Endothelial cell of umbilical vein (primary cell): ENCODE measurements at regions not wholly inside any gene's neighbourhood (a gene's known extent, or its start where the extent isn't known, plus 50 kb on each side); places are given as distances from the start of the nearest gene placed in this dataset.

Experiments used
- BruUV-seq: library from RNA; stranded (reverse); fragments of 400-500 nt; replicated peaks from 2 replicates; lab custom pipeline; 2021; lab: Mats Ljungman, UMichigan
- CTCF ChIA-PET: fragments of 300-600, 350-600 bp; sonication (Branson Sonifier 250); formaldehyde crosslinking; loops from one replicate; lab custom pipeline; 2021; ENCODE audit warnings: antibody characterized with exemption, inconsistent platforms; lab: Charles Lee
- POLR2A ChIA-PET: fragments of 300-600, 350-600 bp; sonication (Branson Sonifier 250); formaldehyde crosslinking; loops from one replicate; lab custom pipeline; 2021; ENCODE audit warnings: antibody characterized with exemption, inconsistent platforms; lab: Charles Lee
- DNase-seq: peaks from one replicate; pipeline ENCODE4 v3.0.0-alpha.2; 2011; ENCODE audit warnings: low read depth, low spot score
- FAIRE-seq: peaks from 2 replicates; lab custom pipeline; 2011; peaks lifted over from hg19 to GRCh38; lab: Jason Lieb, UNC
- H2AFZ ChIP-seq: 2 replicates; pipeline ENCODE4 v1.6.0; 2012; ENCODE audit warnings: low read depth, low read length, control low read depth, inconsistent platforms
- H3K27ac ChIP-seq: 2 replicates; pipeline ENCODE4 v1.5.1; 2011; ENCODE audit warnings: low read depth, mild to moderate bottlenecking, control low read depth, low read length, moderate library complexity; ENCODE audit not compliant: insufficient read depth
- H3K27me3 ChIP-seq, 2 experiments: 2 replicates each; pipeline versions ENCODE4 v1.6.0 to v1.6.1; 2011; ENCODE audit warnings: low read length in 2 of 2, mixed read lengths in 1 of 2; ENCODE audit not compliant: control insufficient read depth in 2 of 2, insufficient read depth in 2 of 2
- H3K36me3 ChIP-seq, 2 experiments: 2 replicates in 1 of 2; 3 replicates in 1 of 2; pipeline ENCODE4 v1.5.1; 2011; ENCODE audit warnings: low read length in 2 of 2, mild to moderate bottlenecking in 1 of 2, moderate library complexity in 1 of 2; ENCODE audit not compliant: control insufficient read depth in 2 of 2, insufficient read depth in 2 of 2; ENCODE audit errors: extremely low read depth in 1 of 2
- H3K4me1 ChIP-seq: 3 replicates; pipeline ENCODE4 v1.5.1; 2011; ENCODE audit warnings: mild to moderate bottlenecking, low read length; ENCODE audit not compliant: control insufficient read depth, insufficient read depth; ENCODE audit errors: extremely low read depth
- H3K4me2 ChIP-seq: 2 replicates; pipeline ENCODE4 v1.6.1; 2011; ENCODE audit warnings: low read length, control low read depth, mixed read lengths; ENCODE audit not compliant: insufficient read depth
- H3K4me3 ChIP-seq, 3 experiments: fragments of 200-600 bp in 1 of 3; sonication (generic), shearing (Covaris generic) in 1 of 3; replicated peaks in 1 of 3; 2 replicates each; pipeline ENCODE4 v1.5.1; 2011 to 2016; ENCODE audit warnings: control low read depth in 3 of 3, low read length in 3 of 3, mild to moderate bottlenecking in 2 of 3, inconsistent platforms in 1 of 3, low read depth in 1 of 3, moderate library complexity in 1 of 3; ENCODE audit not compliant: insufficient read depth in 1 of 3
- H3K79me2 ChIP-seq: 2 replicates; pipeline ENCODE4 v1.6.0; 2012; ENCODE audit warnings: low read length, inconsistent platforms; ENCODE audit not compliant: control insufficient read depth, insufficient read depth
- H3K9ac ChIP-seq: replicated peaks from 2 replicates; pipeline ENCODE3; 2011; ENCODE audit warnings: low read length, control low read depth; ENCODE audit not compliant: insufficient read depth; ENCODE audit errors: extremely low read depth
- H3K9me1 ChIP-seq: replicated peaks from 3 replicates; pipeline ENCODE4 v1.6.0; 2011; ENCODE audit warnings: mild to moderate bottlenecking, low read length; ENCODE audit not compliant: control insufficient read depth, insufficient read depth; ENCODE audit errors: extremely low read depth
- H3K9me3 ChIP-seq: replicated peaks from 2 replicates; pipeline ENCODE4 v1.5.1; 2012; ENCODE audit warnings: low read length, inconsistent platforms; ENCODE audit not compliant: control insufficient read depth, insufficient read depth
- H4K20me1 ChIP-seq: replicated peaks from 2 replicates; pipeline ENCODE3; 2011; ENCODE audit warnings: mild to moderate bottlenecking, low read length; ENCODE audit not compliant: control insufficient read depth, insufficient read depth; ENCODE audit errors: extremely low read depth
- CTCF ChIP-seq, 2 donors: IDR thresholded peaks; 1 replicate in 1 of 2; 2 replicates in 1 of 2; pipeline ENCODE4 v1.5.1; 2011; ENCODE audit warnings: low read length in 2 of 2, mild to moderate bottlenecking in 2 of 2, moderate library complexity in 2 of 2, control low read depth in 1 of 2, inconsistent platforms in 1 of 2, low read depth in 1 of 2; ENCODE audit not compliant: insufficient read depth in 1 of 2; ENCODE audit errors: extremely low read depth in 1 of 2
- EZH2 ChIP-seq: IDR thresholded peaks from 2 replicates; pipeline ENCODE4 v1.6.1; 2012; ENCODE audit warnings: borderline replicate concordance, low read depth, mild to moderate bottlenecking, moderate library complexity, low read length, inconsistent platforms; ENCODE audit not compliant: severe bottlenecking
- FOS ChIP-seq: IDR thresholded peaks from 2 replicates; pipeline ENCODE4 v1.6.1; 2011; ENCODE audit warnings: mild to moderate bottlenecking, low read length, moderate library complexity, borderline replicate concordance; ENCODE audit not compliant: insufficient read depth
- GATA2 ChIP-seq: IDR thresholded peaks from 2 replicates; pipeline ENCODE4 v1.7.0; 2011; ENCODE audit warnings: low read depth, mild to moderate bottlenecking, moderate library complexity, mixed read lengths, low read length; ENCODE audit not compliant: insufficient read length, insufficient read depth
- JUN ChIP-seq: IDR thresholded peaks from 2 replicates; pipeline ENCODE4 v1.6.1; 2011; ENCODE audit warnings: borderline replicate concordance, low read depth; ENCODE audit not compliant: insufficient read length, insufficient read depth
- MAX ChIP-seq: IDR thresholded peaks from 2 replicates; pipeline ENCODE4 v1.6.1; 2011; ENCODE audit not compliant: insufficient read depth, insufficient read length
- MYC ChIP-seq: IDR thresholded peaks from one replicate; pipeline ENCODE4 v1.6.1; 2011; ENCODE audit warnings: mild to moderate bottlenecking, low read depth, low read length
- POLR2A ChIP-seq: IDR thresholded peaks from 2 replicates; pipeline ENCODE4 v1.6.1; 2012; ENCODE audit warnings: low read depth, mild to moderate bottlenecking, control low read depth, low read length
- POLR2AphosphoS5 ChIP-seq: IDR thresholded peaks from 2 replicates; pipeline ENCODE4 v1.6.1; 2012; ENCODE audit warnings: low read depth, mild to moderate bottlenecking, control low read depth, low read length, moderate library complexity; ENCODE audit not compliant: insufficient read depth
- dilution Hi-C: fragments of 300-500 bp; cut with MboI; formaldehyde crosslinking; loops from one replicate; pipeline ENCODE4 v1.15.0; 2019; ENCODE audit warnings: low sequenced_read_pairs; ENCODE audit not compliant: extremely low pct_ligation_motif_present
- intact Hi-C: fragments of 100-400 bp; cut with micrococcal nuclease; formaldehyde crosslinking; loops from one replicate; pipeline ENCODE4 v1.10.0; 2022

GRCh38 chr2:234827096-234827860 is 124.5 kb upstream of the SH3BP4 start:
- no peak for DNase-seq
- Histone ChIP-seq H3K9ac (no peak overlapping the region), H3K9me1 (no peaks in the 10 kb centered on the region), H3K79me2 (no peaks in the 10 kb centered on the region), H3K9me3 (no peaks in the 10 kb centered on the region), H2AFZ (no peak overlapping the region), H3K36me3 (no peaks in the 10 kb centered on the region), H3K27me3 (no peaks in the 10 kb centered on the region), H3K4me1 (peaks cover 24% of the 10 kb centered on the region), H4K20me1 (no peaks in the 10 kb centered on the region), H3K4me3 (no peak overlapping the region), H3K27ac (no peak overlapping the region), H3K4me2 (no peak overlapping the region)
- intact Hi-C loops (loop anchor here (10.0 kb wide), 1 partner anchor 572 kb away; no protein-coding TSS in a partner anchor), dilution Hi-C loops (no loop called here)
- FAIRE-seq = no peak
- ChIA-PET CTCF (interaction anchor here (1.7 kb wide), 1 partner anchor 54 kb away, joined by 3 read pairs; no protein-coding TSS in a partner anchor), POLR2A (no interaction called here)
- TF ChIP-seq JUN = no peak
- no peak for TF ChIP-seq GATA2
- TF ChIP-seq MYC = no peak
- TF ChIP-seq POLR2AphosphoS5 = no peak
- no peak for TF ChIP-seq FOS
- no peak for TF ChIP-seq EZH2
- BruUV-seq = no TSS peak

GRCh38 chr2:234826681-234827080 is 125.1 kb upstream of the SH3BP4 start:
- Histone ChIP-seq H3K9ac (no peak overlapping the region), H4K20me1 (no peaks in the 10 kb centered on the region), H3K9me3 (no peaks in the 10 kb centered on the region), H3K36me3 (no peaks in the 10 kb centered on the region), H2AFZ (no peak overlapping the region), H3K4me2 (no peak overlapping the region), H3K4me1 (peaks cover 24% of the 10 kb centered on the region), H3K4me3 (no peak overlapping the region), H3K79me2 (no peaks in the 10 kb centered on the region), H3K27me3 (no peaks in the 10 kb centered on the region), H3K9me1 (no peaks in the 10 kb centered on the region), H3K27ac (no peak overlapping the region)
- BruUV-seq = no TSS peak
- ChIA-PET CTCF (no interaction called here), POLR2A (no interaction called here)
- intact Hi-C loops = loop anchor here (10.0 kb wide), 1 partner anchor 572 kb away; no protein-coding TSS in a partner anchor
- TF ChIP-seq POLR2A (no peak), JUN (no peak), POLR2AphosphoS5 (no peak), EZH2 (no peak), FOS (no peak), GATA2 (no peak), CTCF (IDR thresholded peaks at IDR 0.05; ENCODE audit: extremely low read depth in 1 of 2, insufficient read depth in 1 of 2, low read depth in 1 of 2, low read length in 2 of 2) (no peak), MYC (no peak), MAX (no peak)
- dilution Hi-C loops = no loop called here
- DNase-seq = no peak
- no peak for FAIRE-seq
